Effector memory CD4-positive, alpha-beta T cell (primary cell): ENCODE measurements at regions not wholly inside any gene's neighbourhood (a gene's known extent, or its start where the extent isn't known, plus 50 kb on each side); places are given as distances from the start of the nearest gene placed in this dataset.

ENCODE experiments used
- DNase-seq, 3 donors: peaks; one replicate each; pipeline ENCODE4 v3.0.0-alpha.2; 2020
- H3K27ac ChIP-seq: 2 replicates; pipeline ENCODE4 v1.7.0; 2013; ENCODE audit warnings: mild to moderate bottlenecking, low read length, moderate library complexity; ENCODE audit not compliant: insufficient read depth, poor library complexity, severe bottlenecking
- H3K27me3 ChIP-seq: replicated peaks from 2 replicates; pipeline ENCODE4 v1.7.0; 2013; ENCODE audit warnings: mild to moderate bottlenecking, low read length; ENCODE audit not compliant: insufficient read depth, control insufficient read depth, poor library complexity, severe bottlenecking
- H3K36me3 ChIP-seq: 2 replicates; pipeline ENCODE4 v1.7.0; 2013; ENCODE audit warnings: mild to moderate bottlenecking, low read length, moderate library complexity; ENCODE audit not compliant: control insufficient read depth, insufficient read depth
- H3K4me1 ChIP-seq: 2 replicates; pipeline ENCODE4 v1.7.0; 2013; ENCODE audit warnings: low read length, mild to moderate bottlenecking; ENCODE audit not compliant: control insufficient read depth, insufficient read depth, poor library complexity, severe bottlenecking
- H3K4me3 ChIP-seq: 2 replicates; pipeline ENCODE4 v1.7.0; 2013; ENCODE audit warnings: low read length, low read depth, mild to moderate bottlenecking; ENCODE audit not compliant: insufficient read depth, poor library complexity, severe bottlenecking
- H3K9me3 ChIP-seq: 2 replicates; pipeline ENCODE4 v1.7.0; 2013; ENCODE audit warnings: mild to moderate bottlenecking, low read length, moderate library complexity; ENCODE audit not compliant: control insufficient read depth

- DNase-seq, result no peak
- Histone ChIP-seq H3K36me3 (no peaks in the 10 kb centered on the region), H3K9me3 (no peaks in the 10 kb centered on the region), H3K4me3 (no peak overlapping the region), H3K4me1 (no peaks in the 10 kb centered on the region), H3K27ac (no peak overlapping the region), H3K27me3 (no peaks in the 10 kb centered on the region)
Observed at GRCh38 chr13:29676535-29676934, 81.0 kb upstream of the SLC7A1 start.

GRCh38 chr13:29674532-29674931 lies 79.0 kb upstream of the SLC7A1 start:
- Histone ChIP-seq H3K4me1 (no peaks in the 10 kb centered on the region), H3K4me3 (no peak overlapping the region), H3K36me3 (no peaks in the 10 kb centered on the region), H3K9me3 (no peaks in the 10 kb centered on the region), H3K27me3 (no peaks in the 10 kb centered on the region), H3K27ac (no peak overlapping the region)
- no peak for DNase-seq

GRCh38 chr13:29664591-29664990 lies 69.1 kb upstream of the SLC7A1 start:
- H3K4me3 ChIP-seq, result no peak overlapping the region
- DNase-seq, result no peak
- no peaks in the 10 kb centered on the region for H3K36me3 ChIP-seq
- H3K27me3 ChIP-seq, result no peaks in the 10 kb centered on the region
- H3K27ac ChIP-seq, result no peak overlapping the region
- no peaks in the 10 kb centered on the region for H3K9me3 ChIP-seq
- H3K4me1 ChIP-seq, result no peaks in the 10 kb centered on the region

GRCh38 chr13:29654843-29655547 lies 59.5 kb upstream of the SLC7A1 start:
- Histone ChIP-seq H3K9me3 (no peaks in the 10 kb centered on the region), H3K4me3 (no peak overlapping the region), H3K27me3 (no peaks in the 10 kb centered on the region), H3K27ac (no peak overlapping the region), H3K36me3 (no peaks in the 10 kb centered on the region), H3K4me1 (no peaks in the 10 kb centered on the region)
- DNase-seq, result no peak

GRCh38 chr13:29654384-29654783 lies 58.9 kb upstream of the SLC7A1 start:
- Histone ChIP-seq H3K27ac (no peak overlapping the region), H3K9me3 (no peaks in the 10 kb centered on the region), H3K36me3 (no peaks in the 10 kb centered on the region), H3K4me3 (no peak overlapping the region), H3K27me3 (no peaks in the 10 kb centered on the region), H3K4me1 (no peaks in the 10 kb centered on the region)
- no peak for DNase-seq

- DNase-seq, result no peak
- Histone ChIP-seq H3K9me3 (no peaks in the 10 kb centered on the region), H3K27ac (no peak overlapping the region), H3K36me3 (no peaks in the 10 kb centered on the region), H3K4me1 (no peaks in the 10 kb centered on the region), H3K27me3 (no peaks in the 10 kb centered on the region), H3K4me3 (no peak overlapping the region)
Observed at GRCh38 chr13:29648760-29649159, 53.3 kb upstream of the SLC7A1 start.
